NCI-H2196 (cell line): ENCODE measurements at regions not wholly inside any gene's neighbourhood (a gene's known extent, or its start where the extent isn't known, plus 50 kb on each side); places are given as distances from the start of the nearest gene placed in this dataset.

Source experiments
- DNase-seq: peaks from one replicate; lab custom pipeline; 2025; ENCODE audit not compliant: unreplicated experiment; lab: John Stamatoyannopoulos, UW

DNA sequence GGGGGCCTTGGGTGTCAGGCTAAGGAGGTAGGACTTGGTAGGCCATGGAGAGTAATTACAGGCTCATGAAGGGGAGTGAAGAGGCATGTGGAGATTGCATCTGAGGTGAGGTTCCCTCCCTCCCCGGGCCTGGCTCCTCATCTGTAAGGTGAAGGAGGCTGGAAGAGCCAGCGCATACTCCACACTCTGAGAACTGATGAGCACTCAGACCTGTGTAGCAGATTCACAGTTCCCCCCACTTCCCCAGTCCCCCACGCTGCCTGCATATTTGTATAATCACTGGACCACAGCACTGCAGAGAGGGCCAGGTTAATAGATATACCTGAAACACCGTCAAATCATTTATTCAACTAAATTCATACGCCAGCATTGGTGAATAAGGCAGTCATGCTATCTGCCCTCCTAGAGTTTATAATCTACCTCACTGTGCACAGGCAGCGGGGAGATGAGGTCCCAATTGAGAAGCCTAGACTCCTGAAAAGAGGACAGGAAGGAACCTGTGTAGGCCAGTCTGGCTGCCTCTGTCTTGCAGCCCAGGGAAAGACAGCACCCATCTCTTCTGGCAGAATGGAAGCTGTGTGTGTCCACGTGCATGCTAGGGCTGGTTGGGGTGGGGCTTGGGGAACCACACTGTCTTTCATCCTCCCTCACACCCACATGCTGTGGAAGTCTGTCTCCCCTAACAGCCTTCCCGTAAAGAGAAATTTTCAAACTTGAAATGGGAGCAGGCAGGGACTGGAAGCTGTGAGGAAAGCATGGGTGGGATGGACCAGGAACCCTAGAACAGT is 110.6 kb upstream of the ATP1A1 start:
- no peak for DNase-seq

DNA sequence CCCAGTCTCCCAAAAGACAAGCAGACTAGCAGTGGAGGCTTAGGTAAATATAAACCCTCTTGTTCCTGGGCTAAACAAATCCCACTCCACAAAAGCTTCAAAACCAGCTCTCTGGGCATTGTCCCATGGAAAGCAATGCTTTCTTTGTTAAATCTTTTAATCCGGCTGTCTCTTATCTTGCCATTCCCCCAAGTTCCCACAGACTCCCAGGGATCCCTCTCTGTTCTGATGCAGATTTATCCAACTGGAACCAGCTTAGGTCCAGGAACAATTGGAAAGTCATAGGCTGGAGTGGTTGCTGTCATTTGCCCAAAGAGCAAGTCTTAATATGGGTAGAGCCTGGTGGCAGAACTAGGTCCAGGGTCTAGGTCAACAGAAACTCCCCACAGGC is 110.1 kb upstream of the ATP1A1 start:
- no peak for DNase-seq

DNA sequence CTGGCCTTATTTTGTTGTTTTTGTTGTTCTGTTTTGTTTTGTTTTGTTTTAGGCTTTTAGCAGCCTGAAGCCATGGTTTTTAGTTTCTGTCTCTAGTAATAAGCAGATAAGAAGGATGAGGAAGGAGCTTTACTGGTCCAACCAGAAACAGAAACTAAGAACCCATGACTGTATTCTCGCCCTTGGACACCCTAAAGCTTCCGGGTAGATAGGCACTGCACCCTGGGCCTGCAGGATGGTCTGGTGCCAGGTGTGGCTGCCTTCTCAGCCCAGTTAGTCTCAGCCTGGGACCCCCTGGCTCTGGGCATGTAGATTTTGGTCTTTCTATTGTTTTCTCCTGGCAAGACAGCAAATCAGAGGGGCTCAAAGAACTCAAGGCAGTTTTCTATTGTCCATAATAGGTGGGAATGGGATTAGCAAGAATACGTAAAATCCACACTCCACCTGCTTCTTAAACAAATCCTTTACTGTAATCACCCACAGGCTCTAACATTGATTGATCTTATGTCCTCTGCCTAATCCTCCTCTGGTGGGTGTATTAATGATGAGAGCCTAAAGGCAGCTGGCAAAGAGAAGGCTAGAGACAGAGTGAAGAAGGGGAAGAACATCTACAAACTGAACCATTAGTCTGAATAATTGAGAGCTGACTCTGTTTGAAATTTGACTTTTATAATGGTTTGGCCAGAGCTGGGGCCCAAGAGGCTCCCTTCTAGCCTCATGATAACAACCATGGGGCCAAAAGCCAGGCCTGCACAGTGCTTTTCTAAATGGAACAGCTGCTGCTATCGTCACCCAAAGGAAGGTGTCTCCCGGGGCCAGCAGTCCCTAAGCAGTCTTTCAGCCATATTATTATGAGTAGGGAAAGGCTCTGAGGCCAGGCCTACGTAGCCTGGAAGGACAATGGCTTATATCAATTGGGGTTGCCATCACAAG is 106.8 kb upstream of the ATP1A1 start:
- no peak for DNase-seq

- DNase-seq = no peak
Observed at GRCh38 chr1:116266864-116267212, 106.2 kb upstream of the ATP1A1 start.

- DNase-seq = peak; percentile 87
Observed at GRCh38 chr1:116268211-116268610, 104.8 kb upstream of the ATP1A1 start.

GRCh38 chr1:116270316-116271057 is 102.6 kb upstream of the ATP1A1 start:
- DNase-seq = peak; percentile 15

DNA sequence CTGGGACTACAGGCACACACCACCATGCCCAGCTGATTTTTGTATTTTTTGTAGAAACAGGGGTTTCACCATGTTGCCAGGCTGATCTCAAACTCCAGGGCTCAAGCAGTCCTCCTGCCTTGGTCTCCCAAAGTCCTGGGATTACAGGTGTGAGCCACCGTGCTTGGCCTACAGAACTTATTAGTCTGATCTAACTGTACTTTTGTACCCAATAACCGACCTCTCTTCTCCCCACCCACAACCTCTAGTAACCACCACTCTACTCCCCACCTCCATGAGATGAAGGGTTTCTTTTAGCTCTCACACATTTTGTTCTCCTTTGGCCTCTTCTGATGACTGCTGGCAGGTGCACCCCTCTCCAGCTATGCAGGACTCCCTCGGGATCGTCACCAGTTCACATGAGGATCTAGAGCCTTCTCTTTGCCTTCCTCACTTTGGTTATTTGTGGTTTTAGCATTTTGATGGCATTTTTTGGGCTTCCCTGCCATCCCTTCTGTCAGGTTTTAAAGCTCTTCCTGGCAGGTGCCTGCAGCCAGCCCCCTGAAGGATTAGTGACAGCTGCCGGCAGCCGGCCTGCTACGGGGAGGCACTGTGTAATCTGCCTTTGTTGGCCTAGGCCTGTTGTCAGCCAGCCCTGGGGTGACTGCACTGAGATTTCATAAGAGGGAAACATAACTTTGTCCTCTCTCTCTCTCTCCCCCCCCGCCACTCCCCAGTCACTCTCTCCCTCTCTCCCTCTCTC is 99.8 kb upstream of the ATP1A1 start:
- no peak for DNase-seq

DNA sequence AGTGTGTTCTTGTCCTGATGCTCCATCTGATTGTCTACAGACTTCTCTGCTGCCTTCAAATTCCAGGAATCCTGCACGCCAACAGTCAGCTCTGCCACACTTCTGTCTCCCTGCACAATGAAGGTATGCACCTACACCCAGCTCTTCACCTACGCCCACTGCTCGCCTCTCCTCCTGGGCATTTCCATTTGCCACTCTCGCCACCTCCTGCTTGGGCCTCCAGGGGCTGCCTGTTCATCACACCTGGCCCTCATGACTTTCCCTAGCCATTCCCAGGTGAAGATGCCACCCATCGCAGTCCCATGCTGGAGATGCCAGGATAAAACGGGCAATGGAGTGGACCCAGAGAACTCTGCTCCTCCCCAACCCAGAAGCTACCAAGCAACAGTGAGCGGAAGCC is 96.5 kb upstream of the ATP1A1 start:
- DNase-seq = no peak

GRCh38 chr1:116277840-116278540 is 95.1 kb upstream of the ATP1A1 start:
- no peak for DNase-seq

DNA sequence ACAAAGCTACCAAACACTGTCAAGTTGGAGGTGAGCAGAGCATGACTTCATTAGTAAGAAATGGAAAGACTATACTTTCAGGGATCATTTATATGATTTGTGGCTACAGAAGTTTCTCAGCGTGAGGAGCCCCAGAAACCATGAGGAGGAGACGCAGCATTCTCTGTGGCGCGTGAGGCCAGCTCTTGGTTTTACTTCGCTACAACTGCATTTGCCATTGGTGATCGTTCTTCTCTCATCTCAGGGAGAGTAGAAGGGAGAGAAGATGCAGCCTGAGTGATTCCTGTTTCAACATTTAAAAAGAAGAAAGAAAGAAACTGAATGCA is 94.5 kb upstream of the ATP1A1 start:
- DNase-seq = no peak

DNA sequence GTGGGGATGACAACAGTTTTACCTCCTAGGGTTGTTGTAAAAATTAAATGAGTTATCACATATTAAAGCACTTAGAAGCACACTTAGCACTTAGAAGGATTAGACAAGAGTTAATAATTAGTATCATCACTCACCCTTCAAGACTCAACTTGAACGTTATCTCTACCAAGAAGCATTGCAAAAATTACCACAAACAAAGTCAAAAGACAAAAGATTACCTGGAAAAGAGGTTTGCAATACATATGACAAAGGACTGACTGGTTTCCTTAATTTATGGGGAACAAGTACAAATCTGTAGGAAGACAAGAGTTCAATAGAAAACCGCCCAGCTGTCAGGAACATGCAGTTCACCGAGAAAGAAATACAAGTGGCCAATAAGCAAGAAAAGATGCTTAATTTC is 93.3 kb upstream of the ATP1A1 start:
- no peak for DNase-seq

DNA sequence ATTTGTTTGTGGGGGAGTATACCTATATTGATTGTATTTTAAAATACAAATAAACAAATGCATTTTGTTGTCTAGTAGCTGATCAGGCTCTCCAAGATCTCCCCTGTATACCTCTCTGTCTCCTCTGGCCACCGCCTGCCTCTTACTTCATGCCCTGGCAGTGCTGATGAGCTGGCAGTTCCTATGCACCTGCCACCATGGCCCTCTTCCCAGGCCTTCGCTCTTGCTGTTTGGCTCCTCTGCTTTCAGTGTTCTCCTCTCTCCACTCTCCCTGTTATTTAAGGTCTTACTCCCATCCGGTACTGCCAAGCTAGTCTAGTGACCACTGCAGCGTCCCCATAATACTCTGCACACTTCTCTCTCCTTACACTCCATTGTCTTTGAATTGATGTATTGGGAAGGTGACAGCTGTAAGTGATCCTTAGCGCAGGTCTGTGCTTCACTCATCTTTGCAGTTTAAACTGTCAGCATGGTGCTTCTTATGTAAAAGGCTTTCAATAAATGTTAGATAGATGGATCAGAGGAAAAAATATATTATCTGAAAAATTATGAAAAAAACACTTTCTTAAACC is 88.1 kb upstream of the ATP1A1 start:
- DNase-seq = peak; percentile 59

DNA sequence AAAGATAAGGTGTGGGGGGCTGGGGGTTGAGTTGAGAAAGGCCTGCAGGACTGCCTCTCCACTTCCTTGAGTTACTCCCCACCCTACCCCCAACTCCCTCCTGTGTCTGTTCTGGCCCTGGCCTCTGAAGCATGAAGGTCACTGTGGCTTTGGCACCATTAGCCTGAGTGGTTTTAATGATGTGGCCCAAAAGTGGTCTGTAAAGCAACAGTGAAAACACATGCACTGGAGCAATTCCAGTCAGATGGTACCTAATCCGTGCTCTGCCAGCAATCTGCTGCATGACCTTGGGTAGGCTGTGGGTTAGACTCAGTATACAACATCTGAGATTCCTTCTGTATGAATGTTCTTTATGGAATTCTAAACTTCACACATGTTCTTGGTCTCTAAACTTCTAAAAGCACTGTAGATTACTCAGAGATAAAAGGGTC is 86.5 kb upstream of the ATP1A1 start:
- peak; percentile 30 for DNase-seq

- DNase-seq = peak; percentile 48
Observed at GRCh38 chr1:116287341-116288200, 85.5 kb upstream of the ATP1A1 start.

GRCh38 chr1:116288201-116288598 is 84.8 kb upstream of the ATP1A1 start:
- no peak for DNase-seq

DNA sequence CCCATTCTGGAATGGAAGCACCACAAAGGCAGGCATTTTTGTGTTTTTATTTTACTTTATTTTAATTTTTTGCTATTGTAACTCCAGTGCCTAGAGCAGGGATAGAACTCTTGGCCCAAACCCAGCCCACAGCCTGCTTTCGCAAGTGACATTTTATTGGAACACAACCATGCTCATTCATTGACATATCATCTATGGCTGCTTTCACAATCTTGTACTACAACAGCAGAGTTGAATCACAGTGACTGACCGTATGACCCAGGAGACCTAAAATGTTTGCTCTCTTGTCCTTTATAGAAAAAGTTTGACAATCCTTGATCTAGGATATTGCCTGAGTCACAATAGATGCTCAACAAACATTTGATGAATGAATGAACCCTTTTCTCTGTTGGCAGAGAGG is 83.9 kb upstream of the ATP1A1 start:
- DNase-seq = no peak

DNA sequence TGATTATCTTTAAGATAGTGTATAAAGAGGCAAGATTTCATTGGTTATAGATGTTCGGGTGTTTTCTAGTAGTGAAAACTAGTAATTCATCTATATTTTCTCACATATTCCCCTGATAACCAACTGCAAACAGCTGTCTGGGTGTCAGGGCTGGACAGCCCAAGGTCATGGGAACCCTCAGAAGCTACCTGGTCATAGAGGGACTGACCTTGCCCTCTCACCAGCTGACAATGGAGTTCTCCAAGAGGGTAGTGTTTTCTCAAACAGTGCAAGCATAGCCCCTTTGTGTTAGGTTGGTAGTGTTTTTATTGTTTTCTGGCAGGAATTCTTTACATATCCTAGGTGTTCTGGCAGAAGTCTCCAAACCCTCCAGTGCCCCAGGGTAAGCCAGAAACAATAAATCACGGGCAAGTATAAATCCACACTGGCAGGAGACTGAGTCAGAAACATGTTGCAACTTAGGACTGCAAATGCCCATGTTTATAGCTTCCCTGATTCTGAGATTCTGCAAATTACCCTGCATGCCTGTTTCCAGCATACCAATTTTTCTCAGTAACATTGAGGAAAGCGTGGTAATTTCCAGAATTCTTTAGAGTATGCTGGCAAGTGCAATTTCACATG is 82.8 kb upstream of the ATP1A1 start:
- DNase-seq = no peak

DNA sequence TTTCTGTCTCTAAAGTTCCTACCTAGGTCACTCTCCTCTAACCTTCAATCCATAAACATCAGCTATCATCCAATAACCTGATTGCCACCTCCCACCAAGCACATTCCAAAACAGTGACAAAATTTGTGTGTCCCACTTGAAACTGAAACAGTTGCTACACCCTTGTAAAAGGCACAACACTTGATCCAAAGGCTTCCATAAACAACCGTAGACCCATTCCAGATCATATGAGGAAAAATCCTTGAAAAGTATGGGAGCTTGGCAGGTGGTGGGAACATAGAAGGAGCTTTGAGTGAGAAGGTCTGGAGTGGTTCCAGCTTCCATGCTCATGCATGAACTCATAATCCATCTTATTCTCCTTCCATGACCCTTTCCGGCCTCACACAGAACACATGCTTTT is 82.0 kb upstream of the ATP1A1 start:
- no peak for DNase-seq
